GM04504 (cell line): ENCODE measurements at regions not wholly inside any gene's neighbourhood (a gene's known extent, or its start where the extent isn't known, plus 50 kb on each side); places are given as distances from the start of the nearest gene placed in this dataset.
A peak's percentile ranks its signal among the peaks of the same experiment; 100 is the strongest.
"Not testable (repeated sequence)": the region's sequence is repeated elsewhere in the genome, so short reads cannot be mapped to it uniquely, and the experiment has no call there.

ENCODE experiments used
- DNase-seq: peaks from one replicate; pipeline ENCODE4 v3.0.0-alpha.2; 2012; ENCODE audit warnings: low read depth

DNA sequence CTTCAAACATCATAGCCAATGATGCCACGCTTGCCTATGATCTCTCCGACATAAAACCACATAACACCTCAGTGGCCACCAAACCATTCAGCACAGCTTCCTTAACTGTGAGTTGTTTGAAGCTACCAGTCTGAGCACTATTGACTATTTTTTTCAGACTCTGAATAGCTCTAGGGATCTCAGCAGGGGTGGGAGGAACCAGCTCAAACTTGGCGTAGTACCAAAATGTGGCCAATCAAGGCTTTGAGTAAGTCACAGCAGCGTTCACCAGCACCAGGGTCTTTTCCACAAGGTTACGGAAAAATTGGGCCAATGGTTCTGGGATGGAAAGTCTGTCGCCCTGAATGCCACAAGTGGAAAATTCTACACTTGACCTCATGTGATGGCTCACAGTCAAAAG lies 70.6 kb downstream of the SMPDL3A start:
- DNase-seq = no peak

DNA sequence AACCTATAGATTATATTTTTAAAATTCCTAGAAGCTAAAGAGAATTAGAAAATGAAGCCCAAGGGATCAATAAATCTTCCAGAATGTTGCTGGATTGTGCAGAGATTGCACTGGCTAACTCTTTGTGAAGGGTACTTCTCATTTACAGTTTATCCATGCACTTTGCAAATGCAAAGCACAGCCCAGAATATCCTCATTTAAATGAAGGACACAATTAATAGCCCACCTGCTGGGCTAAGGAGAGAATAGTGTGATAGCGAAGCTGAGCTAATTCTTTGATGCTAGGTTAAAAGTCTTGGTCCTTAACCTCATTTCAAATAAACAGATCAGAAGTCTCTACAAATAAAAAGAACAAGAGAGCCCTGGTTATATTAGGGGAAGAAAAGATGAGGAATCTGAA lies 72.5 kb downstream of the SMPDL3A start:
- no peak for DNase-seq

DNA sequence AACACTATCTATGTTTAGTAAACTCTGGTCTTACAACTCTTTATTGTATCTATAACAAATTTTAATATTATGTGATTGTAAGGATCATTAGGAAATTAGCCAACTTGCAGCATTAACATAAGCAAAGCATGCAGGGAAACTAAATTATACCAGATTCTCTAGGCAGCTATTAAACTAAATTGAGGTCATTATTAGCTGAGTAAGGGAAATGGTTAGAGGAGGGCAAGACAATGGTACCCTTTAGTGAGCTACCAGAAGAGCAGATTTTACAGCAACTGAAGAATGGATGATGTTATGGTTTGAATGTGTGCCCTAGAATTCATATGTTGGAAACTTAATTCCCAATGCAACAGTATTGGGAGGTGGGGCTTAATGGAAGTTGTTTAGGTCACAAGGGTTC lies 79.1 kb downstream of the SMPDL3A start:
- DNase-seq = no peak

DNA sequence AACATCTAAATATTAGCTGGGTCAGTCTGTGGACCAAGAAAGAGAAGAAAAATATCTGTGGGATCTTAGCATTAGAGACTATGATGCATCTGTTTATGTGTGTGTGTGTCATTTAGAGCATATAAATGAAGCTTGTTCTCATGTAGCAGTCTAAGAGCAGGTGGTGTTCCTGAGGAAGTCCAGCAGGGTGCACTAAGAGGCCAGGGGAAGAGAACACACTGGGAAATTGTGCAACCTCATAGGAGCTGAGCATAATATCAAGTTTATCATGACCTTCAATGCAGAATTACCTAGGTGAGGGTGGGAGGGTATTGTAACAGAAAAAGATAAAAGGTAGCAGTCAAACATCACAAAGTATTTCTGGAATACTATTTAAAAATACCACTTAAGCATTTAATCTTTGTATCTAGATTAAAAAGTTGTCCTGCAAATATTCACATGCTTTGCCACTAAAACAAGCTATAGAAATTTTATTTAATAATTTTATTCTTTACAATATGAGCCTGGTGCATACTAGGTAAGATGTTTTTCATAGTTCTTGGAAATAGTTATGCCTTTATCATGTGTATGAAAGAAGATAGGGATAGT lies 80.5 kb downstream of the SMPDL3A start:
- DNase-seq = peak; percentile 6

DNA sequence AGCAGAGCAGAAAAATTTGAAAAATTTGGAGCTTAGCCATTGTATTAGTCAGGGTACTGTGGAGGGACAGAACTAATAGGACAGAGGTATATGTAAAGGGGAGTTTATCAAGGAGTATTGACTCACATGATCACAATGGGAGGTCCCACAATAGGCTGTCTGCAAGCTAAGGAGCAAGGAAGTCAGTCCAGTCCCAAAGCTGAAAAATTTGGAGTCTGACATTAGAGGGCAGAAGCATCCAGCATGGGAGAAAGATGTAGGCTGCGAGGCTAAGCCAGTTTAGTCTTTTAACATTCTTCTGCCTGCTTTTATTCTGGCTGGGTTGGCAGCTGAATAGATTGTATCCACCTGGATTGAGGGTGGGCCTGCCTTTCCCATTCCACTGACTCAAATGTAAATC lies 82.0 kb downstream of the SMPDL3A start:
- no peak for DNase-seq

DNA sequence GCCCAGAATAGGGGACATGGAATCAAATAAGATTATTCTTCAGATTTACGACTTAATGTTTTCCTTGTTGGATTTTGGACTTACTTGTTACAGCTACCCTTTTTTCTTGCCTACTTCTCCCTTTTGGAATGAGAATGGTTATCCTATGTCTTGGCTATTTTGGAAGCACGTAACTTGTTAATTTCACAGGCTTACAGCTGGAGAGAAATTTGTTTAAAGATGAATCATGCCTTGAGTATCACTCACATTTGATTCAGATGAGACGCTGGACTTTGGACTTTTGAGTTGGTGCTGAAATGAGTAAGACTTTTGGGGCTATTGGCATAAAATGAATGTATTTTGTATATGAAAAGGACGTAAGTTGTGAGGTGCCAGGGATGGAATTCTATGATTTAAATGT lies 83.3 kb downstream of the SMPDL3A start:
- no peak for DNase-seq

DNA sequence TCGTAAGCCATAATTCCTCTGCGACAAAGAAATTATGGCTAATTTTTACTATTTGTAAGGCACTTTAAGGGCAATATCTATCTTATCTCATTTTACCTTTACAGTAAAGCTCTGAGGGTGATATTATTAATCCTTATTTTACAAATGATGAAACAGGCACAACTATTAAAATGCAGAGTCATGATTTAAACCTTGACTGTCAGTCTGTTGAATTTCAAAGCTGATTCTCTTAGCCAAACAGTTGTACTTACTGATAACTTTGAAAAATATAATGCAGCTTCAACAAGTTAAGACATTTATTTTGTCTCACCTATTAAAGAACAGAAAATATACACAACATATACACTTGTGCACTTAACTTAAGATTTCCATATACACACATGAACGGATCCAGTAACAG lies 88.2 kb downstream of the SMPDL3A start:
- DNase-seq = no peak

DNA sequence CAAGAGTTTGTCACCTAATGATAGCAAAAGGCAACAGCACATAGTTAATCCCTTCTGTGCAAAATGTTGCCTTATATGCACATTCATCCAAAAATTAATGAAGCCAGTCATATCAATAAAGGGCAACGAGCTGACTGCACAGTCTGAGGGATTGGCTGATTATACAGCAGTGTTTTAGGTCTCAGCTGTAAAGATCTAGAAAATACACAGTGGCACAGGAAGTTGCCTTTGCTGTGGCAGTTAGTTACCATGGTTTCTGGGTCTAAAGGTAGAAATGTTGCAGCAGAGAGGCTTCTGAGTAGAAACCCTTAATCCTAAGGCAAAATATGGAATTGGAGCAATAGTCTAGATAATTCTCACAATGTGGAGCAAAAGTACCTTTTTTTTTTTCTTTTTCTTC lies 89.7 kb downstream of the SMPDL3A start:
- no peak for DNase-seq

DNA sequence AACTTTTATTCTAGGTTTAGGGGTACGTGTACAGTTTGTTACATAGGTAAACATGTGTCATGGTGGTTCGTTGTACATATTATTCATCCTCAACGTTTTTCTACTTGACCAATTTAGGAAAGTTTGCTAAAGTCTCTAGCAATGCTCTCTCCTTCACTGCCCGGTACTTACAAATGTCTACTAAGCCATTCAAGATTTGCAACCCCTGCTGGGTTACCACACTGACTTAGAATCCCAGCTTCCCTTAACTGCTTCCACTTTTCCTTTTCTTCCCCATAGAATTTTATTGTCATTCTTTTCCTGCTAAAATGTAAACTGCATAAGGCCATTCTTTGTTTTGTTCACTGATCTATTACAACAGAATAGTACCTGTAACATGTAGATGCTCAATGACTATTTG lies 97.4 kb downstream of the SMPDL3A start:
- DNase-seq = no peak

DNA sequence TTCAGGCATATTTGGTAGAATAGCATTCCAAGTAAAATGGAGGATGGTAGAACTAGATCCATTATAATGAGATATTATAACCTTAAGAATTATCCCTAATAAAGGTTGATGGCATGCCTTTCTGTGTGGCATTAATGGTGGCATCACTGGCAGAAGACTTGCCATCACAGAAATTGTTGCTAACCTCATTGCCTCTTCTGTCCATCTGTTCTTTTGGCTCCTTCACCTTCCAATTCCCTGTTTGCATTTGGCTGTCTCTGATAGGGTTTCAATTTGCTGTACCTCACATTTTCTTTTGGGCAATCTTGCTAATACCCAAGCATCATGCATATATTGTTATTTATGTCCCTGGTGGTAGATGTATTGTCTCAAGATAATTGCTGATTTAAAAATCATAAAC lies 98.9 kb downstream of the SMPDL3A start:
- no peak for DNase-seq

DNA sequence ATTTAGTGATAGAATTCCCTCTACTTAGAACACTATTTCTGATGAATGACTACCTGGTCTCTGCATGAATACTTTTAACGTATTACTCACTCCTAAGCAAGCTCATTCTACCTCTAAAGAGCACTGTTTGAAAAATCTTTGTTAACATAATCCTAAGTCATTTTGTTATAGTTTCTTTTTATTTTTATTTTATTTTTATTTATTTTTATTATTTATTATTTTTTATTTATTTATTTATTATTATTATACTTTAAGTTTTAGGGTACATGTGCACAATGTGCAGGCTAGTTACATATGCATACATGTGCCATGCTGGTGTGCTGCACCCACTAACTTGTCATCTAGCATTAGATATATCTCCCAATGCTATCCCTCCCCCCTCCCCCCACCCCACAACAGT lies 99.6 kb downstream of the SMPDL3A start:
- DNase-seq = not testable (repeated sequence)

DNA sequence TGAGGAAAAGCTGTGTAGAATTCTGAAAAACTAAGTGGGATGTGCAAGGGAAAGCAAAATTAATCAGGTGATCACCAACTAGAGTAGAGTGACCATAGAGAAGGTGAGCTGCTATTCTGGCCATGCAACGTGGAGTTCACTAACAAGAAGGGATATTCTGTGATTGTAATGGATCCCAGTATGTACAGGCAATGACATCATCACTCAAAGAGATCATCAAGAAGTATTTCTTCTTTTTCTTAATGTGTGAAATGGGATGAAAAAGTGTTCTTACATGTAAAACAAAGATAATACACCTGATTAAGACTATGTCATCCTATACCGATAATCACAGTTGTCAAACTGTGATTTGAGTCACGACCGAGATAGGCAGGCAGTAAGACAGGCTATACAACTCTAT lies 101.2 kb downstream of the SMPDL3A start:
- no peak for DNase-seq

DNA sequence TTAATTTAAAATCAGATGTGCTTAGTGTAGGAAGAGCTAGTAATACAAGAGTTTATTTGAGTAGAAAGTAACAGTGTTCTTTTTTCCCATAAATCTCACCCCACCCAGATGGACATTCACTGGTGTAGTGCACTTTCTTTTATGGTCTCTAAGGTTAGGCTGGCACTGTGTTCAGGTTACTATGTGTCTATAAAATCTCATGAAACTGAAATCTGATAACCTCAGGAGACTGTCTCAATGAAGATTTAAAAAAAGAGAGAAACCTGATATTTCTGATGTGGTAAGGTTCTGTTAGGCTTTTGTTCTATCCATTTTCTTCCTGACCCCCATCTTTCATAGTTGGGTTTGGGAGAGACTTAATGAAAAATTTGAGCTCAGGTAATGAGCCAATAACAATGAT lies 101.2 kb upstream of the CLVS2 start:
- no peak for DNase-seq

DNA sequence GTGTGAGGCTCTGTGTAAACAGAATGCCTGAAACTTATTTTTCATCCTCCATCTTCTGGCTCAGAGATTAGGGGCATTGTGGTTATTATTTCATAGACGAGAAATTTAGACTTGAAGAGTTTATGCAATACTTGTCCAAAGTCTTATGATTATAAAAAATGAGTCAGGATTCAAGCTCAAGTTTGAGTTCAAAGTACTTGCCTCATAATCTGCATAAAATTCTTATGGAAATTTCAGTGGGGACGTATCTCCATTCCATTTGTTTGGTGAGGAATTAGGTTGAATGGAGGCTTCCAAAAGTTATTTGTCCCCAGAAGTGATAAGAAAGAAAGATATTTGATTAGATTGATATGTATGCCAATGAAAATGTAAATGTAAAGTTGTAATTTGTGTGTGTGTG lies 93.7 kb upstream of the CLVS2 start:
- no peak for DNase-seq

DNA sequence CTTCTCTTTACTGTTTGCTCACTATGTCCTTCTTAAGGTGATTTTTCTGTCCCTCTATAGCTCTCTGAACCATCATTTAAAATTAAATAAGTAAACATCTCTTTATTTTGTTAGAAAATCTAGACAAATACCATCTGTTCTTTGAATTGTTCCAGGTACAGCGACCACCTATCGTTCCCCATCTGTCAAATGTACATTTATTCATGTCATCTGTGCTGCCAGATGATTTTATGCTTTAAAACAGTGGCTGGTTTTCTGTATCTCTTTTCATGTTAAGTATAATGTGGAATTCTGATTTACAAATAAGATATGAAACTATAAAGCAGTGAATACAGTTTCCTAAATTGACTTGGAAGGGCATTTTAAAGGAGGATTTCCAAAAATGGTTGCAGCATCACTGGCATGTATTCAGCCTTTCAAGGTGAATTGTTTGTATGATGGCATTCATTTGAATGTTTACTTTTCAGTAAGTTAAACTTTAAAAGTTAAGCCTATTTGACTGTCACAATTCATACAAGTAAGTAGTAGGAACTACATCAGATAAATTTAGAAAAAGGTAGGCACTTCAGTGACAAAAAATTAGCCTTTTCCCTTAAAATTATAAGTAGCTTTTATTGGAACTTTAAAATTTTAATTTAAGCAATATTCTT lies 92.6 kb upstream of the CLVS2 start:
- DNase-seq = no peak

DNA sequence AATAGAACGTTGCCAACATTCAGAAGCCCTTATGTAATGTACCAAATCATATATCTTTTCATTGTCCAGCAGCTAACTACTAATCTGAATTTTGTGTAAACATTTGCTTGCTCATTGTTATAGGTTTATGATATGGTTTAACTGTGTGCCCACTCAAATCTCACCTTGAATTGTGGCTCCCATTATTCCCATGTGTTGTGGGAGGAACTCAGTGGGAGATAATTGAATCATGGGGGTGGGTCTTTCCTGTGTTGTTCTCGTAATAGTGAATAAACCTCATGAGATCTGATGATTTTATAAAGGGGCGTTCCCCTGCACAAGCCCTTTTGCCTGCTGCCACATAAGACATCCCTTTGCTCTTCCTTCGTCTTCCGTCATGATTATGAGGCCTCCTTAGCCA lies 91.9 kb upstream of the CLVS2 start:
- DNase-seq = no peak

DNA sequence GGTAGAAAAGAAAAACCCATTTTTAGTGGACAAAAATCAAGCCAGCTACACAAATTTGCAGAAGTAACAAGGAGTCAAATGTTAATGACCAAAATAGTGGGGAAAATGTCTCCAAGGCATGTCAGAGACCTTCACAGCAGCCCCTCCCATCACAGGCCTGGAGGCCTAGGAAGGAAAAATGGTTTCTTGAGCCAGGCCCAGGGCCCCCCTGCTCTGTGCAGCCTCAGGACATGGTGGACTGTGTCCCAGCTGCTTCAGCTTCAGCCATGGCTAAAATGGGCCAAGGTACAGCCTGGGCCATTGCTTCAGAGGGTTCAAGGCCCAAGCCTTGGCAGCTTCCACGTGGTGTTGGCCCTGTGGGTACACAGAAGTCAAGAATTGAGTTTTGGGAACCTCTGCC lies 82.5 kb upstream of the CLVS2 start:
- no peak for DNase-seq

DNA sequence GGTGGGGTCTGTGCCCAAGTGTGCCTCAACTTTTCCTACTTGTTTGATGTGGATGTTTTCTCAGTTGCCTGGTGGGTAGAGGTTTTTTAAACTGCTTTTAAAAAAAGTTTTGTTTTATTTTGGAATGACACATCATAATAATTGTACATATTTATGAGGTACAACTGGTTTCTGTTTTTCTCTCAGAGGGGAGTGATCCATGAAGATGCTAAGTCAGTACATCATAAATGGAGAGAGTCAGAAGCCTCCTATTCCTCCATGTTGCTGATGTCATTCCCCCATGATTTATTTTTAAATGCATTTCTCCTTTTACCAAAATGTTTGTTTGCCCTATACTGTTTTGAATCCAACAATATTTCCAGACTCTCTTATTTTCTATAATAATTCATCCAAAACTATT lies 77.3 kb upstream of the CLVS2 start:
- DNase-seq = no peak

DNA sequence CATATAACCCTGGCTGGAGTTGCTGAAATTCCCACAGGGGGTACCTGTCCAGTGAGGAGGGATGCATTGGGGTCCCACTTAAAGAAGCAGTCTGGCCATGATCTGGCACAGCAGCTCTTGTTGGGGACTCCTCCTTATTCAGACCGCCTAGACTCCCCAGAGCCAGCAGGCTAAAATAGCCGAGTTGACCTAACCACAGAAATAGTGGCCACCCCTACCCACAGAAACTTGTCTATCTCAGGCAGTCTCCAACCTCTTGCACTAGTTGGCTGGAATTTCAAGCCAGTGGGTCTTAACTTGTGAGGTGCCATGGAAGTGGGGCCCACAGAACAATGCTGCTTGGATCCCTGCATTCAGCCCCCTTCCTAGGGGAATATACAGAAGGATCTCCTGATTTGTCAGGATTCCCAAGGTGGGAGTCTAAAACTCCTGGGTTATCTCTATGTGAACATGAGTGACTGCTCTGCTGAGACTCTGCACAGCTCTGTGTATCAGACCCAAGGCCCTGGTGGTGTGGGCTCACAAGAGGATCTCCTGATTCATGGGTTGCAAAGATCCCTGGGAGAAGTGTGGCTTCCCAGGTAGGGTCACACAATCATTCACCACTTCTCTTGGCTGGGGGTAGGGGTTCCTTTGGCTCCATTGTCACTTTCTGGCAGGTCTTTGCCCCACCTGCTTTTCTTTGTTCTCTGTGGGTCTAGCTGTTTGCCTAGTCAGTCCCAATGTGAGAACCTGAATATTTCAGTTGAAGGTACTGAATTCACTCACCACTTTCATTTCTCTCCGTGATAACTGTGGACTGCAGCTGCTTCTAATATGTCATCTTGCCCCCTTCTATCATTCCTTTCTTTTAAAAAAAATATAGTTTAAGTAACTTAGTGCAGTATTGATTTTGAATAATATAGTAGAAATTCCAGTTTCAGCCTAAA lies 65.5 kb upstream of the CLVS2 start:
- DNase-seq = no peak

DNA sequence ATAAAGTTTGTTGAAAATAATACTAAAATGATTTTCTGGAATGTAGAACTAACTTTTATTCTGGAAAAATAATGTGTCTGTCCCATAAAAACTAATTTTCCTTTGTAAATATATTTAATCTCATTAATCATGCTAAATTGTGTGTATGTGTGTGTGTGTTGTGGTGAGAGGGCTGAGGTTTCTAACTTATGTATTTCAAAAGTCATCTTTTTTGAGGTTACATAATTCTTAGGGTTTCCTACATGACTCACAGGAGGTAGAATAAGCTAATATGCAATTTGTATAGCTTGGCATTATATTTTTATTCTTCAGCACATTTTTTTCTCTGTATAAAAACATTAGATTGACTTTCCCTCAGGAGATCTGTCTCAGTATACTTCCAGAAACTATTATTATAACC lies 64.1 kb upstream of the CLVS2 start:
- DNase-seq = no peak

DNA sequence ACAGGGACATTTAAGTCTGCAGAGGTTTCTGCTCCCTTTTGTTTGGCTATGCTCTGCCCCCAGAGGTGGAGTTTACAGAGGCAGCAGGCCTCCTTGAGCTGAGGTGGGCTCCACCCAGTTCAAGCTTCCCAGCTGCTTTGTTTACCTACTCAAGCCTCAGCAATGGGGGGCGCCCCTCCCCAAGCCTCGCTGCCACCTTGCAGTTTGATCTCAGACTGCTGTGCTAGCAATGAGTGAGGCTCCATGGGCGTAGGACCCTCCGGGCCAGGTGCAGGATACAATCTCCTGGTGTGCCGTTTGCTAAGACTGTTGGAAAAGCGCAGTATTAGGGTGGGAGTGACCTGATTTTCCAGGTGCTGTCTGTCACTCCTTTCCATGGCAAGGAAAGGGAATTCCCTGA lies 51.1 kb upstream of the CLVS2 start:
- DNase-seq = not testable (repeated sequence)
